ENCODE measurements at regions not wholly inside any gene's neighbourhood (a gene's known extent, or its start where the extent isn't known, plus 50 kb on each side); places are given as distances from the start of the nearest gene placed in this dataset.

DNA sequence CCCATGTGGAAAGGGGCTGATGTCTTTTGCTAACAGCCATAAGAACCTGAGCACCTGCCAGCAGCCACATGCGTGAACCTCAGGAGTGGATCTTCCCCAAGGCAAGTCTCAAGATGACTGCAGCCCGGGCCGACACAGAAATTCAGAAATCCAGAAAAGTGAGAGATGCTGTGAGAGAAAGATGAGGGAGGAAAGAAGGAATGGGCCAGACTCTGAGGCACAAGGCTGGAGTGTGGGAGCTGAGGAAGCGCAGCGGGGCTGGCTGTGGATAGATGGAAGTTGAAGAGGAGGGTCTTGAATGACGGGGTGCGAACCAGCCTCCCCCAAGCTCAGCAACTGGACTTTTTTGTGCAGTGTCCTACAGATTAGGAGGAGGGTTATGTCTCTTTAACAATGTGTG lies 337.8 kb downstream of the GADD45G start:
- Histone ChIP-seq H3K4me3 (ENCODE audit: low read depth, low read length) (no peak overlapping the region), H3K9me3 (ENCODE audit: control insufficient read depth, insufficient read depth, low read length) (no peaks in the 10 kb centered on the region; the same call in 1 of the 2 replicates), H3K27ac (ENCODE audit: low read depth, low read length) (no peak overlapping the region), H3K27me3 (ENCODE audit: control insufficient read depth, insufficient read depth, low read length) (peaks cover 8% of the 10 kb centered on the region)
- DNase-seq (ENCODE audit: low read depth, low spot score): no peak
- CTCF ChIA-PET: no interaction called here
- POLR2A ChIA-PET: no interaction called here
- TF ChIP-seq, protein P1, sequence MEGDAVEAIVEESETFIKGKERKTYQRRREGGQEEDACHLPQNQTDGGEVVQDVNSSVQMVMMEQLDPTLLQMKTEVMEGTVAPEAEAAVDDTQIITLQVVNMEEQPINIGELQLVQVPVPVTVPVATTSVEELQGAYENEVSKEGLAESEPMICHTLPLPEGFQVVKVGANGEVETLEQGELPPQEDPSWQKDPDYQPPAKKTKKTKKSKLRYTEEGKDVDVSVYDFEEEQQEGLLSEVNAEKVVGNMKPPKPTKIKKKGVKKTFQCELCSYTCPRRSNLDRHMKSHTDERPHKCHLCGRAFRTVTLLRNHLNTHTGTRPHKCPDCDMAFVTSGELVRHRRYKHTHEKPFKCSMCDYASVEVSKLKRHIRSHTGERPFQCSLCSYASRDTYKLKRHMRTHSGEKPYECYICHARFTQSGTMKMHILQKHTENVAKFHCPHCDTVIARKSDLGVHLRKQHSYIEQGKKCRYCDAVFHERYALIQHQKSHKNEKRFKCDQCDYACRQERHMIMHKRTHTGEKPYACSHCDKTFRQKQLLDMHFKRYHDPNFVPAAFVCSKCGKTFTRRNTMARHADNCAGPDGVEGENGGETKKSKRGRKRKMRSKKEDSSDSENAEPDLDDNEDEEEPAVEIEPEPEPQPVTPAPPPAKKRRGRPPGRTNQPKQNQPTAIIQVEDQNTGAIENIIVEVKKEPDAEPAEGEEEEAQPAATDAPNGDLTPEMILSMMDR (IDR thresholded peaks at IDR 0.05; ENCODE audit: low read depth, low read length): no peak

DNA sequence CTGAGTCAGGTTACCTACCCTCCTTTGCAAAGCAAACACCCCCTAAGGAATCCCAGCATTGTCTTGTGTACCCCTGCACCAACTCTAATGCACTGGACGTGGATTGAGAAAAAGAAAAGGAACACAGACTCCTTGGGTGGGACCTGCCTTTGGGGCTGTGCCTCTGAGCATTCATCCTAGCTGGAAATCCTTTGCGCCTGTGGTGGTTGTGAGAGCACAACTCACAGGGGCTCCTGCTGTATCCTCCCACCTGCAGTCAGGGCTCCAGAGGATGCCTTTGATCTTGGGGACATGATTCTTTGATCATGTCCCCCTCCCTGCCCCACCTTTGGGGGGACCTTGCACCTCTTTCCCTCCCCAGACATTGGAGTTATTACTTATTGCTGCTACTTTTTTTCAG lies 338.5 kb downstream of the GADD45G start:
- ChIA-PET POLR2A (no interaction called here), CTCF (no interaction called here)
- DNase-seq (ENCODE audit: low read depth, low spot score): no peak
- Histone ChIP-seq H3K4me3 (ENCODE audit: low read depth, low read length) (no peak overlapping the region), H3K27me3 (ENCODE audit: control insufficient read depth, insufficient read depth, low read length) (peaks cover 8% of the 10 kb centered on the region), H3K9me3 (ENCODE audit: control insufficient read depth, insufficient read depth, low read length) (no peaks in the 10 kb centered on the region; the same call in 1 of the 2 replicates), H3K27ac (ENCODE audit: low read depth, low read length) (no peak overlapping the region)
- TF ChIP-seq, protein P1 (IDR thresholded peaks at IDR 0.05; ENCODE audit: low read depth, low read length): no peak

DNA sequence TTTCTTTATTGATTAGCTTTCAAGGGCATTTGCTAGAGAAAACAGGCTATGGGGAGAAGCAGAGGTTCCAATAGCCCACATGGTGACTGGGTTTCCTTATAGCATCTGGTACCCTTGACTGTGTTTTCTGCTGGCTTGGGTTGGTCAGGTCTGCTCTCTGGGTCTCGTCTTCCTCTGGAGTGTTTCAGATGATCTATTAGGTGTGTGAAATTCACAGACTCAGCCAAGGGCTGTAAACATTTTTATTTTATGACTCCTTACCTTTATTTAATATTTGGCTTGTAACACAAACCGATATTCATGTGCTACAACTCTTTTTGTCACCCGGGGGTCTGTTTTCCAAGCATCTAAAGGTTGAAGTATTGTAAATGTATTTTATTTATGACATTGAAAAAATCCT lies 338.9 kb downstream of the GADD45G start:
- TF ChIP-seq, protein P1 (IDR thresholded peaks at IDR 0.05; ENCODE audit: low read depth, low read length): no peak
- POLR2A ChIA-PET: no interaction called here
- peaks cover 8% of the 10 kb centered on the region for H3K27me3 ChIP-seq (ENCODE audit: control insufficient read depth, insufficient read depth, low read length)
- no peak overlapping the region for H3K4me3 ChIP-seq (ENCODE audit: low read depth, low read length)
- no peaks in the 10 kb centered on the region; the same call in 1 of the 2 replicates for H3K9me3 ChIP-seq (ENCODE audit: control insufficient read depth, insufficient read depth, low read length)
- no peak overlapping the region for H3K27ac ChIP-seq (ENCODE audit: low read depth, low read length)
- CTCF ChIA-PET: no interaction called here
- DNase-seq (ENCODE audit: low read depth, low spot score): no peak

DNA sequence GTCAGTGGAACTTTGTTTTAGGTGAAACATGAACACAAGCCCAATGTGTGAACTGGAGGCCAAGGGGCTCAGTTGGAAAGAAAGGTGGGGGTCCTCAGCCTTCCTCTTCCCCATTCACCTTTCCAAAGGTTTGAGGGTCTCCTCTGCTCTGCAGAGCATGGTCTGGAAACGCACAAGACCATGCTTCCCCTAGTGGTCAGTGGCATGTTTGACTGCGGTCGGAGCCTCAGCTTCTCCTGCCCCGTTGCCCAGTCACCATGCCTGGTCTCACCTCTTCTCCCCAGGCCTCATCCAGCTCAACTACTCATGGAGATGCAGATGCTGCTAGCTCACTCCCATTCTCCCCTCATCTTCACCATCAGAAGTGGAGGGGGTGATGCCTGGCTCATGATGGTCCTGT lies 340.3 kb downstream of the GADD45G start:
- DNase-seq (ENCODE audit: low read depth, low spot score): no peak
- CTCF ChIA-PET: no interaction called here
- POLR2A ChIA-PET: no interaction called here
- H3K9me3 ChIP-seq (ENCODE audit: control insufficient read depth, insufficient read depth, low read length): no peaks in the 10 kb centered on the region; the same call in 1 of the 2 replicates
- TF ChIP-seq, protein P1 (IDR thresholded peaks at IDR 0.05; ENCODE audit: low read depth, low read length): no peak
- peaks cover 6% of the 10 kb centered on the region for H3K27me3 ChIP-seq (ENCODE audit: control insufficient read depth, insufficient read depth, low read length)
- H3K4me3 ChIP-seq (ENCODE audit: low read depth, low read length): no peak overlapping the region
- no peak overlapping the region for H3K27ac ChIP-seq (ENCODE audit: low read depth, low read length)

DNA sequence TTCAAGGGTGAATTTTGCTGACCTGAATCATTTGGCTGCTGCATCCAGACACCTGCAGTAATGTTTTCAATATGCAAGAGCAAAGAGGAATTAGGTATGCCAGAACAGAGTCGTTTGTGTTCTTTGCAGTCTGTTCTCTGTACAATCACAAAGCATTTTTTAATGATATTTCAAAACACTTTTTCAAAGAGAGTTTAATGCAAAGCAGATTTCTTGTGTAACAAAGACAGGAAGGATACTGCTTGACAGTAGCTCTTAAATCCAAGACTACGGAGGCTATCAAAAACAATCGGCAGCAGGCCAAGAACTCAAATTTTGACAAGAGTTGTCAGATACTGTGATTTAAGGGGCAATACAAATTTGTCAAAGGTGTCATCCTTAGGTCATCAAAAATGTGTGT lies 341.9 kb downstream of the GADD45G start:
- Histone ChIP-seq H3K27me3 (ENCODE audit: control insufficient read depth, insufficient read depth, low read length) (peaks cover 6% of the 10 kb centered on the region), H3K4me3 (ENCODE audit: low read depth, low read length) (no peak overlapping the region), H3K27ac (ENCODE audit: low read depth, low read length) (no peak overlapping the region), H3K9me3 (ENCODE audit: control insufficient read depth, insufficient read depth, low read length) (no peaks in the 10 kb centered on the region)
- DNase-seq (ENCODE audit: low read depth, low spot score): no peak
- ChIA-PET CTCF (no interaction called here), POLR2A (no interaction called here)
- TF ChIP-seq, protein P1 (IDR thresholded peaks at IDR 0.05; ENCODE audit: low read depth, low read length): no peak

All from AG04450 (cell line).